Activated CD4-positive, alpha-beta memory T cell treated with anti-CD3 and anti-CD28 coated beads, Interleukin-2, amount 10 ng/mL, durations not matched to agents 7 days and 5 days (primary cell): ENCODE measurements at regions not wholly inside any gene's neighbourhood (a gene's known extent, or its start where the extent isn't known, plus 50 kb on each side); places are given as distances from the start of the nearest gene placed in this dataset.

Experiments used
- CTCF ChIA-PET: fragments of 350-600 bp; sonication (Branson Sonifier 250); formaldehyde crosslinking; loops from one replicate; lab custom pipeline; 2021; ENCODE audit warnings: antibody characterized with exemption, inconsistent platforms; lab: Charles Lee
- POLR2A ChIA-PET: fragments of 350-600 bp; sonication (Branson Sonifier 250); formaldehyde crosslinking; loops from one replicate; lab custom pipeline; 2021; ENCODE audit warnings: antibody characterized with exemption; lab: Charles Lee
- DNase-seq: peaks from one replicate; pipeline ENCODE4 v3.0.0-alpha.2; 2020
- H3K27ac Mint-ChIP-seq: one replicate; pipeline ENCODE4 v1.8.0; 2021; ENCODE audit warnings: mild to moderate bottlenecking, mixed read lengths
- H3K27me3 Mint-ChIP-seq: one replicate; pipeline ENCODE4 v1.8.0; 2021; ENCODE audit warnings: mixed read lengths
- H3K36me3 Mint-ChIP-seq: one replicate; pipeline ENCODE4 v1.8.0; 2021; ENCODE audit warnings: low read depth, mixed read lengths
- H3K4me1 Mint-ChIP-seq: one replicate; pipeline ENCODE4 v1.8.0; 2021; ENCODE audit warnings: mixed read lengths
- H3K4me3 Mint-ChIP-seq: one replicate; pipeline ENCODE4 v1.8.0; 2021; ENCODE audit warnings: mild to moderate bottlenecking, mixed read lengths
- H3K9me3 Mint-ChIP-seq: one replicate; pipeline ENCODE4 v1.8.0; 2021; ENCODE audit warnings: mixed read lengths

DNA sequence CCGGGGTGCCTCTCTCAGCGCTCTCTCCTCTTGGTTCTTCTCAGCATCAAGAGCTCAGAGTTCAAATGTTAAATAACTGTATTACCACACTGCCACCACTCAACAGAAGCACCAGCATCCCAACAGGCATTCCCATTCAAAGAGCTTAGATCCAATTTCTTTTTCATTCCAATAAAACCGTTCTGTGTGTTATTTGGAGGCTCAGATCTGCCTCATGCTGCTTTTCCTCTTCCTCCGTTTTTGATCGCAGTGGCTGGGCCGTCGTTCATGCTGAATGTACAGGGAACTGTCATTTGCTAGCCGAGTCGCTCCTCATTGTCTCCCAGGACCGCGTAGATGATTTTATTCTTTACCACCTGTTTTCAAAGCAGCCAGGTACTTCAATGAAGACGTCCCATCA lies 798.9 kb upstream of the SALL3 start:
- no peak overlapping the region for H3K4me3 Mint-ChIP-seq
- no peaks in the 10 kb centered on the region for H3K4me1 Mint-ChIP-seq
- H3K36me3 Mint-ChIP-seq = no peaks in the 10 kb centered on the region
- H3K27ac Mint-ChIP-seq = no peak overlapping the region
- POLR2A ChIA-PET = no interaction called here
- peaks cover 5% of the 10 kb centered on the region for H3K9me3 Mint-ChIP-seq
- H3K27me3 Mint-ChIP-seq = no peaks in the 10 kb centered on the region
- CTCF ChIA-PET = no interaction called here
- no peak for DNase-seq

GRCh38 chr18:78183815-78184214 lies 795.8 kb upstream of the SALL3 start:
- no peak overlapping the region for H3K4me3 Mint-ChIP-seq
- peaks cover 2% of the 10 kb centered on the region for H3K9me3 Mint-ChIP-seq
- no peaks in the 10 kb centered on the region for H3K4me1 Mint-ChIP-seq
- DNase-seq = no peak
- CTCF ChIA-PET = no interaction called here
- H3K27ac Mint-ChIP-seq = no peak overlapping the region
- POLR2A ChIA-PET = no interaction called here
- no peaks in the 10 kb centered on the region for H3K27me3 Mint-ChIP-seq
- H3K36me3 Mint-ChIP-seq = no peaks in the 10 kb centered on the region

DNA sequence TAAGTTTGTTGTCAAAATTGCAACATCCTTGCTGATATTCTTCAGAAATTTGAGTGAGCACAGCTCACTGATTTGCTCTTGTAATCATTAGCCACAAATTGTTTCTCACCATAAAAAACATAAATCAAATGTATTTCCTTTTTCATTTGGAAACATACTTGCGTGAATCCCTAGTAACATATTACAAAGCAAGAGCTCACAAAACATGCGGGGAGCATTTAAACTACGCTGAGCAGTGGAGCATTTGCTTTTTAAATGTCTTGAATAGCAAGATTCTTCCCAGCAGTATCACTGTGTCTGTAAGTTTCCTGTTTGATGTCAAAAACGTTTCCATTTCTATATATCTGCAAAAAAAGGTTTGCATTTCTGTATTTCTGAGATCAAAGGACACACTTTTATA lies 788.3 kb upstream of the SALL3 start:
- CTCF ChIA-PET = no interaction called here

GRCh38 chr18:78192054-78192453 lies 787.6 kb upstream of the SALL3 start:
- POLR2A ChIA-PET = no interaction called here
- no peaks in the 10 kb centered on the region for H3K4me1 Mint-ChIP-seq
- no peaks in the 10 kb centered on the region for H3K27me3 Mint-ChIP-seq
- H3K9me3 Mint-ChIP-seq = peaks cover 12% of the 10 kb centered on the region
- no peak overlapping the region for H3K27ac Mint-ChIP-seq
- H3K36me3 Mint-ChIP-seq = no peaks in the 10 kb centered on the region
- no peak for DNase-seq
- CTCF ChIA-PET = no interaction called here
- H3K4me3 Mint-ChIP-seq = no peak overlapping the region

More for the DNA sequence above, 788.3 kb upstream of the SALL3 start:
- no peak for DNase-seq
- Mint-ChIP-seq H3K9me3 (peaks cover 11% of the 10 kb centered on the region), H3K4me3 (no peak overlapping the region), H3K36me3 (no peaks in the 10 kb centered on the region), H3K27ac (no peak overlapping the region), H3K27me3 (no peaks in the 10 kb centered on the region), H3K4me1 (no peaks in the 10 kb centered on the region)
- POLR2A ChIA-PET = no interaction called here

DNA sequence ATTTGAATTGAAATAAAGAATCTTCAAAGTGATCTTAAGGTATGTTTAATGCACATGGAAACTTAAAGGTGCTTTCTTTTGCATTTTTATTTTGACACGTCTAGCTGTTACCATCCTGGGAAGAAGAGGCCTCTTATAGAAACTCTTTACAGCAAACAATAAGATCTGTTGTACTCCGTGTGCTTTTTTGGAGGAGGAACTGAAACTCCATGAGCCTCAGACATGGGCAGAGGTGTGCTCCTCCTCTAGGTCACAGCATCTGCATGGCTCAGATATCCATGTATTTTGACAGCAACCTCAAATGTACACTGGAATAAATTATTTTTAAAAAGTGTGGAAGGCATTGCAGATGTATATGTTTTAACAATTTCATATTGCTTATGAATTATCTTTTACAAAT lies 783.3 kb upstream of the SALL3 start:
- no peaks in the 10 kb centered on the region for H3K27me3 Mint-ChIP-seq
- H3K36me3 Mint-ChIP-seq = no peaks in the 10 kb centered on the region
- POLR2A ChIA-PET = no interaction called here
- H3K27ac Mint-ChIP-seq = no peak overlapping the region
- H3K9me3 Mint-ChIP-seq = peaks cover 14% of the 10 kb centered on the region
- H3K4me3 Mint-ChIP-seq = no peak overlapping the region
- no peak for DNase-seq
- no peaks in the 10 kb centered on the region for H3K4me1 Mint-ChIP-seq
- CTCF ChIA-PET = no interaction called here

DNA sequence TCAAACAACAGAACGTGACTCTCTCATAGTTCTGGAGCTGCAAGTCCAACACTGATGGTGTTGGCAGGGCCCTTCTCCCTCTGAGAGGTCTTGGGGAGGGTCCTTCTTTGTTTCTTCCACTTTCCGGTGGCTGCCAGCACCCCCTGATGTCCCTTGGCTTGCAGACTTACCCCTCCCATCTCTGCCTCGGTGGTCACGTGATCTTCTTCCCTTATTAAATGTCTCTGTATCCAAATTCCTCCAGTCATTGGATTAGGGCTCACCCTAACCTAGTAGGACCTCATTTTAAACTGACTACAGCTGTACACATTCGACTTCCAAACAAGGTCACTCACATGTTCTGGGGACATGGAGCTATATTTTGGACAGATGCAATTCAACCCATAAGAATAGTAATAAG lies 780.6 kb upstream of the SALL3 start:
- no peaks in the 10 kb centered on the region for H3K27me3 Mint-ChIP-seq
- ChIA-PET POLR2A (no interaction called here), CTCF (no interaction called here)
- H3K27ac Mint-ChIP-seq = no peak overlapping the region
- peaks cover 18% of the 10 kb centered on the region for H3K9me3 Mint-ChIP-seq
- H3K36me3 Mint-ChIP-seq = no peaks in the 10 kb centered on the region
- H3K4me1 Mint-ChIP-seq = no peaks in the 10 kb centered on the region
- H3K4me3 Mint-ChIP-seq = no peak overlapping the region
- no peak for DNase-seq

DNA sequence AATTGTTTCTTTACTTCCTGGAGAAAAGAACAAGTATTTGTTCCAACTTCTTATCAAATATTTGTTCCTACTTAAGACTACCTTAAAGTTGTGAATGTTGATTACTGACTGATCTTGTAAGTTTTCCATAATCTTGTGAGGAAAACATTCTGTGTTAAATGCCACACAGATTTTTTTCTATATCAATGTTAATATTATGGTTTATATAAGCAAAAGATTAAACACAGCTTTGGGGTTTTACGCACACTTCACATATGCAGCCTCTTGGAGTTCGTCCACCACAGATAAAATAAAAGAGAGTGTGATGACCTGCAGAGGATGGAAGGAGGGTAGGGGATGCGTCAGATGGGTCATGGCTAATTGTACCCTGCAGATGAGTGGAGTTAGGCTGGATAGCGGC lies 780.0 kb upstream of the SALL3 start:
- H3K4me3 Mint-ChIP-seq = no peak overlapping the region
- peaks cover 16% of the 10 kb centered on the region for H3K9me3 Mint-ChIP-seq
- H3K27ac Mint-ChIP-seq = no peak overlapping the region
- no peaks in the 10 kb centered on the region for H3K27me3 Mint-ChIP-seq
- H3K36me3 Mint-ChIP-seq = no peaks in the 10 kb centered on the region
- ChIA-PET CTCF (no interaction called here), POLR2A (no interaction called here)
- no peak for DNase-seq
- H3K4me1 Mint-ChIP-seq = no peaks in the 10 kb centered on the region

GRCh38 chr18:78207942-78208341 lies 771.7 kb upstream of the SALL3 start:
- no peak overlapping the region for H3K27ac Mint-ChIP-seq
- CTCF ChIA-PET = no interaction called here
- H3K4me3 Mint-ChIP-seq = no peak overlapping the region
- H3K9me3 Mint-ChIP-seq = no peaks in the 10 kb centered on the region
- H3K27me3 Mint-ChIP-seq = no peaks in the 10 kb centered on the region
- POLR2A ChIA-PET = no interaction called here
- no peaks in the 10 kb centered on the region for H3K4me1 Mint-ChIP-seq
- DNase-seq = no peak
- no peaks in the 10 kb centered on the region for H3K36me3 Mint-ChIP-seq

GRCh38 chr18:78208461-78208860 lies 771.2 kb upstream of the SALL3 start:
- Mint-ChIP-seq H3K9me3 (no peaks in the 10 kb centered on the region), H3K36me3 (no peaks in the 10 kb centered on the region), H3K4me1 (no peaks in the 10 kb centered on the region), H3K4me3 (no peak overlapping the region), H3K27ac (no peak overlapping the region), H3K27me3 (no peaks in the 10 kb centered on the region)
- DNase-seq = no peak
- ChIA-PET CTCF (no interaction called here), POLR2A (no interaction called here)

DNA sequence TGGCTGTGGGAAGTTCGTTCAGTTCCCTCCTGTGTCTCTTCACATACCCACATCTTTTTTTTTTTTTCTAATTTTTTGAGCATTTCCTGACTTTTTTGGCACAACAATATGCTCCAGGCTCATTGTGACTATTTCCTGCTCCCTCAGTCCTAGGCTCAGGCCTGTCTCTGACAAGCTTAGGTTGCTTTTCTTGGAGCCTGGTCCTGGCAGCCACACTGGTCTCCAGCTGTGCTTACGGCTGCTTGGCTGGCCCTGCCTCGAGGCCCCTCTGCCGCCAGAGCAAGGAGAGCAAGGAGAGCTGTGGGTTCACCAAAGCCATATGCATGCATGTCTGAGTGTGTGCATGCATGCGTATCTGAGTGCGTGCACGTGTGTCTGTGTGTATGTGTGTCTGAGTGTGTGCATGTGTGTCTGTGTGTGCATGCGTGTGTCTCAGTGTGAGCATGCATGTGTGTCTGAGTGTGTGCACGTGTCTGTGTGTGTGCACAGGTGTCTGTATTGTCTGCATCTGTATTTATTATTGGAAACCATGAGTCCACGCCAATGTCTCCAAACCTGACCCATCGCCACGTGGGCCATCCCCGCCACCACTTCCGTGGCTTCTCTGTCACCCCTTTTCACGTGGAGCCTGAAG lies 766.1 kb upstream of the SALL3 start:
- no peaks in the 10 kb centered on the region for H3K4me1 Mint-ChIP-seq
- H3K27ac Mint-ChIP-seq = no peak overlapping the region
- H3K9me3 Mint-ChIP-seq = peaks cover 4% of the 10 kb centered on the region
- ChIA-PET CTCF (no interaction called here), POLR2A (no interaction called here)
- H3K36me3 Mint-ChIP-seq = no peaks in the 10 kb centered on the region
- H3K4me3 Mint-ChIP-seq = no peak overlapping the region
- DNase-seq = no peak
- no peaks in the 10 kb centered on the region for H3K27me3 Mint-ChIP-seq

DNA sequence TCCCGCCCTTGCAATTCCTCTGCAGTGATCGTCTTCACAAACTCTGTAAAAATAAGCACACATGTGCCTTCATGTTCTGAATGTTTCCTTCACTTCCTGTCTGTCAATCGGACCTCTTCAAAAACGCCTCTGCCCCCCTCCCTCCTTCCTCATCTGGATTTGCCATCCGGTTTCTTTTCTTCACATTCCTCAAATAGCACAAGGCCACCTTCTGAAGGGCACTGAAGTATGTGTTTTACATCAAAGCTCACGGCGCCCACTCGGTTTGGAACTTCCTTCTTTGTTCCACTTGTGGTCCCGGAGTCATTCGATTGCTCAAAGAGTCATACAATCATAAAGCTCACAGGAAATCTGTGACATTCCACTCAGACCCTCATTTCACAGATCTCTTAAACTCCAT lies 758.1 kb upstream of the SALL3 start:
- Mint-ChIP-seq H3K9me3 (peaks cover 5% of the 10 kb centered on the region), H3K4me1 (no peaks in the 10 kb centered on the region), H3K27ac (no peak overlapping the region), H3K36me3 (no peaks in the 10 kb centered on the region), H3K27me3 (no peaks in the 10 kb centered on the region), H3K4me3 (no peak overlapping the region)
- ChIA-PET POLR2A (no interaction called here), CTCF (no interaction called here)
- no peak for DNase-seq

DNA sequence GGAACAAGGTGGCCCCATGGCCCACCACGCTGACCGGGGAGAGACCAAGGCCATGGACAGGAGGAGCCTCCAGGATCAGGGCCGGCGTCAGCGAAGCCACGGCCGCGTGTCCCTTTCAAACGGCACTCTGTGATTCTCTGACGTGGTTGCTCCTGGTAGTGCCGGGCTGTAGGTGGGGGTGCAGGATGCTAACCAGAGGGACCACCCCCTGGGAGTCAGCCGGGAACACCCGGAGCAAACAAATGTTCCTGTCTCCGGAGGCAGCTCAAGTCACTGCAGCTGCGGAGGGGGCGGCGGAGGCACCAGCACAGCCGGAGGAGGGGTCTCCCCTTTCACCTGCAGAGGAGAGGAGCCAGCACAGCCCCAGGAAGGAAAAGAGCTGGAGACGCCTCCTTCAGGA lies 750.6 kb upstream of the SALL3 start:
- H3K36me3 Mint-ChIP-seq = no peaks in the 10 kb centered on the region
- H3K4me3 Mint-ChIP-seq = no peak overlapping the region
- no peak overlapping the region for H3K27ac Mint-ChIP-seq
- H3K9me3 Mint-ChIP-seq = peaks cover 17% of the 10 kb centered on the region
- ChIA-PET CTCF (no interaction called here), POLR2A (no interaction called here)
- H3K27me3 Mint-ChIP-seq = no peaks in the 10 kb centered on the region
- H3K4me1 Mint-ChIP-seq = no peaks in the 10 kb centered on the region
- DNase-seq = no peak

- Mint-ChIP-seq H3K27me3 (no peaks in the 10 kb centered on the region), H3K9me3 (peaks cover 15% of the 10 kb centered on the region), H3K36me3 (no peaks in the 10 kb centered on the region), H3K4me1 (no peaks in the 10 kb centered on the region), H3K4me3 (no peak overlapping the region), H3K27ac (no peak overlapping the region)
- ChIA-PET CTCF (no interaction called here), POLR2A (no interaction called here)
- DNase-seq = no peak
These were observed 748.7 kb upstream of the SALL3 start for GRCh38 chr18:78230911-78231310.

- no peaks in the 10 kb centered on the region for H3K4me1 Mint-ChIP-seq
- no peak overlapping the region for H3K27ac Mint-ChIP-seq
- no peak for DNase-seq
- POLR2A ChIA-PET = no interaction called here
- H3K36me3 Mint-ChIP-seq = no peaks in the 10 kb centered on the region
- H3K4me3 Mint-ChIP-seq = no peak overlapping the region
- no peaks in the 10 kb centered on the region for H3K27me3 Mint-ChIP-seq
- peaks cover 11% of the 10 kb centered on the region for H3K9me3 Mint-ChIP-seq
- CTCF ChIA-PET = no interaction called here
These were observed 747.4 kb upstream of the SALL3 start for GRCh38 chr18:78232196-78232595.
